ENCODE measurements at regions not wholly inside any gene's neighbourhood (a gene's known extent, or its start where the extent isn't known, plus 50 kb on each side); places are given as distances from the start of the nearest gene placed in this dataset.

DNA sequence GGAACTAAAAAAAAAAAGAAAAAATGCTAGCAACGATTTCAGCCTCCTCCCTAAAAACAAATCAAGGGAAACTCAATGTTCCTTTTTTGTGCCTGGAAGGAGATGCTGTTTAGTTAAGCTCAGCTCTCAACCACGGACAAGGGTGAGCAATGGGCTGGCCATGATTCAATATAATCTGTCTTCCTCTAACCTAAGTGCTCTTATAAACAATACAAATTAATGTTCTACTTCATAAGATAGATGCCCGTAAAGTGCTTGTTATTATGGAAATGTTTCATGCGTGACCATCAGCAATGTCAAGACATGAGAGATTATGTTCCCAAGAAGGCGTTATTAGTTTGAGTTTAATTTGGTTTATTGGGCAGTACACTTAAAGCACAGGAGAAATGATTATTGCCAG lies 320.3 kb downstream of the SFMBT2 start:
- H3K9ac ChIP-seq (ENCODE audit: low read length in 2 of 2): no peak overlapping the region
- H3K27ac ChIP-seq (ENCODE audit: low read length): peak overlapping the region; percentile 79
- no peaks in the 10 kb centered on the region for H3K27me3 ChIP-seq (ENCODE audit: control insufficient read depth in 1 of 2, insufficient read depth in 2 of 2, low read length in 2 of 2)
- peaks cover 11% of the 10 kb centered on the region for H3K4me1 ChIP-seq (ENCODE audit: control insufficient read depth, insufficient read depth, low read length)
- no peaks in the 10 kb centered on the region for H3K36me3 ChIP-seq (ENCODE audit: control insufficient read depth in 2 of 2, insufficient read depth in 2 of 2, low read length in 2 of 2)
- H3K9me3 ChIP-seq (ENCODE audit: control insufficient read depth in 2 of 2, low read length in 2 of 2): peaks cover 0 to 3% of the 10 kb centered on the region in 2 donors
- H3K4me3 ChIP-seq (ENCODE audit: low read length in 2 of 2): no peak overlapping the region

DNA sequence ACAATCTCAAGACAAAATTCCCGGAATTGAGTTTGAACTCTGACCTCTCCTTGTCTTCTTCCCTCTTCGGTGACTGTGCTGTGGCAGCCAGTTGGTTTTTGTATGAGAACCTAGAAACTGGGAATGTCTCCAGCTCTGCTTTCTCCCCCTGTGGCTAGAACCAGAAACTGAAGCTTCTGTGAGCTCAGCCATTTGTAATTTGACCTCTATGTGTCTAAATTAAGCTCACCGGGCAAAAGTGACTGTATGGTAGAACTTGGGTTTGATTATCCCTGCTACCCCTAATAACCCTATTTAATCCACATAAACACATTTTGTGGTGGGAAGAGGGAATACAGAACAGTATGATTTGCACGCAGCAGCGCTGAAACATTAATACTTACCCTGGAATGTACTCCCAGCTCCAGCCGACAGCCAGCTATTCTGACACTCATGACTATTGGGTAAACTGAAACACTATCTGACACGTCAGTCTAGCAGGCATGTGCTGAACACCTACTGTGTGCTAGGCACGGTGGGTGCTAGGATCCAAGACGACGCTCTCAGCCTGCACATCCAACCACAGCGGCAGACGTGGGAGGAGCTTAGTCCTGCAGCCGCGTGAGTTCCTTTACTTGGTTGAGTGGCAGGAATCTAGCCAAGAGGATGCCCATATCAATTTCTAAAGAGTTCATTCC lies 324.8 kb downstream of the SFMBT2 start:
- H3K27me3 ChIP-seq (ENCODE audit: control insufficient read depth in 1 of 2, insufficient read depth in 2 of 2, low read length in 2 of 2): no peaks in the 10 kb centered on the region
- H3K9ac ChIP-seq (ENCODE audit: low read length in 2 of 2): no peak overlapping the region
- H3K9me3 ChIP-seq (ENCODE audit: control insufficient read depth in 2 of 2, low read length in 2 of 2): peaks cover 0 to 3% of the 10 kb centered on the region in 2 donors
- no peak overlapping the region for H3K27ac ChIP-seq (ENCODE audit: low read length)
- H3K4me1 ChIP-seq (ENCODE audit: control insufficient read depth, insufficient read depth, low read length): peaks cover 11% of the 10 kb centered on the region
- H3K4me3 ChIP-seq (ENCODE audit: low read length in 2 of 2): peak overlapping the region; percentile 2 to 8
- H3K36me3 ChIP-seq (ENCODE audit: control insufficient read depth in 2 of 2, insufficient read depth in 2 of 2, low read length in 2 of 2): no peaks in the 10 kb centered on the region

DNA sequence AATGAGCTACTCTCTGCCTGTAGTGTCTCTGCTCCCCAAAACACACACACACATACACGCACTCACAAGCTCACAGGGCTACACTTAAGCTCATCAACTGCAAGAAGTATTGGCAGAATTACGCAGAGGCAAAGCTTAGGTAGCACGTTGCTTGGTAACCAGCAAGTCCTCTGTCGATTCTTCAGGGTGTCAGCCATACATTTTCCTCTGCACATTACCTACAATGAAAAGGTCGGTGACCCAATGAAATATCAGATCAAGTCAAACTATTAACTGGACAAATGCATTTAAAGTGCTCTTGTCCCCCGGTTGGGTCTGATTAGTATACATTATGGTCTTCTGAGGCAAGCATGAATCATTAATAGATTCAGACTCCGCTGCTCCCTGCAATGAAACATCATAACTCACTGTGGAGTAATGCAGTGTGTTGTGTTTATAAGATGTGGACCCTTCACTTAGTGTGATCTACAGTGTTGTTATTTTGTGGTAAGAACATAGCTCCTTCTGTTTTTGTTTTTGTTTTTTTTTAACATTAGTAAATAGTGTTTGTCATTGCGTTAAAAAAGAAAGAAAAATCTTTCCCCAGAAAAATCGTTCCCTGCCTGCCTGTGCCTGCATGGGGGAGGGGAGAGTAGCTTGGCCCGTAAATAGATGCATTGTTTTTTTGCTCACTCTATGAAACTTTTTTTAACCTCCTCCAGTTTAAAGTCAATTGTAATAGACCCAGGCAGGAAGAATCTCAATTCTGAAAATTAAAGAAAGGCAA lies 325.5 kb downstream of the SFMBT2 start:
- Histone ChIP-seq H3K9me3 (ENCODE audit: control insufficient read depth in 2 of 2, low read length in 2 of 2) (peaks cover 0 to 3% of the 10 kb centered on the region in 2 donors), H3K4me3 (ENCODE audit: low read length in 2 of 2) (peak overlapping the region in 1 of 2 donors; percentile 2), H3K9ac (ENCODE audit: low read length in 2 of 2) (no peak overlapping the region), H3K27me3 (ENCODE audit: control insufficient read depth in 1 of 2, insufficient read depth in 2 of 2, low read length in 2 of 2) (no peaks in the 10 kb centered on the region), H3K36me3 (ENCODE audit: control insufficient read depth in 2 of 2, insufficient read depth in 2 of 2, low read length in 2 of 2) (no peaks in the 10 kb centered on the region), H3K4me1 (ENCODE audit: control insufficient read depth, insufficient read depth, low read length) (peaks cover 11% of the 10 kb centered on the region), H3K27ac (ENCODE audit: low read length) (no peak overlapping the region)

DNA sequence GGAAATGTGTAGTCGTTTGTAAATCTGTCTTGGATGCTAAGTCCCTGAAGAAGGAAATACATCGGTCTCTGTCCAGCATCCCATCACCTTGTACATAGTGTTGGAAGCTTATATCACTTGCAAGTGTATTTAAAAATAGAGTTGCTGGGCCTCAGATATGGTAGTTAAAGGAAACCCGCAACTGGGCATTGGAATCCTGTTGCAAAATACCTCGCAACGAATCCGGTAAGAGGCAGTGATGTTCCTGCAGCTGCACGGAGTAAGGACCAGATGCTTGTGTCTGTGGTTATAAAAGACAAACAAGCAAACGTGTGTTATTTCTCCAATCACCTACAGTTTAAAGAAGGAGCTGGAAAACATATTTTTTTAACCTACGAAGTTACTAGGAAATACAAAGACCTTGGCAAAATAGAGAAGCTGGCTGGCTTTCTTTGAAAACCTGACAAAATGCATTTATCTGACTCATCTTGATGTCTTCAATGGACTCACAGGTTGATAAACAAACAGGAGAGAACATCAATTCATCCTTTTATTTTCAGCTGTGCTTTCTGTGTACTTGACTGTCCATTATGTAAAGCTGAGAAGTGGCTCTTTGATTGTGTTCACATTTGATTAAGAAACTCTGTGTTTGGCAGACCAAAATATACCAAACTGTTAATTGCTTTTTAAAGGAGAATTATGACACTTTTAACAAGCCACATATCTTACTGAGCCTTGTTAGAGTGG lies 326.4 kb downstream of the SFMBT2 start:
- Histone ChIP-seq H3K4me3 (ENCODE audit: low read length in 2 of 2) (no peak overlapping the region), H3K36me3 (ENCODE audit: control insufficient read depth in 2 of 2, insufficient read depth in 2 of 2, low read length in 2 of 2) (no peaks in the 10 kb centered on the region), H3K27ac (ENCODE audit: low read length) (no peak overlapping the region), H3K9me3 (ENCODE audit: control insufficient read depth in 2 of 2, low read length in 2 of 2) (peaks cover 0 to 3% of the 10 kb centered on the region in 2 donors), H3K27me3 (ENCODE audit: control insufficient read depth in 1 of 2, insufficient read depth in 2 of 2, low read length in 2 of 2) (no peaks in the 10 kb centered on the region), H3K9ac (ENCODE audit: low read length in 2 of 2) (no peak overlapping the region), H3K4me1 (ENCODE audit: control insufficient read depth, insufficient read depth, low read length) (peaks cover 7% of the 10 kb centered on the region)

DNA sequence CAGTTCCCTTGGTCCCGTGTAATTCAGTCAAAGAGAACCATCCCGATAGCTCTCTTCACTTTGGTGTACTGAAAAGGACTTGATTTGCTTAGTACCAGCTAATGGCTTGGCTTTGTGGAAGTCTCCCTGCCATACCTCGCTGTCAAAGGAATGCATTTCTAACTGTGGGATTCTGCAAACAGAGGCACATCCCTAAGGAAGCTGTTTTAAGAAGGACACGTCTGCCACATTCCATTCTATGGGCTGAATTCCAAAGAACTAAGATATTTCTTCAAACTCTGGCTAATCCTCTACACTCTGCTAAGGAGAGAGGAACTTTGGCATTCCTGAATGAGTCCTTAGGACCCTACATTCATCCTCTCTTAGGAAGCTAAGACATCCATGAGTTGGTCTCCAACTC lies 327.9 kb downstream of the SFMBT2 start:
- no peak overlapping the region for H3K27ac ChIP-seq (ENCODE audit: low read length)
- peaks cover 4% of the 10 kb centered on the region for H3K4me1 ChIP-seq (ENCODE audit: control insufficient read depth, insufficient read depth, low read length)
- no peak overlapping the region for H3K4me3 ChIP-seq (ENCODE audit: low read length in 2 of 2)
- H3K36me3 ChIP-seq (ENCODE audit: control insufficient read depth in 2 of 2, insufficient read depth in 2 of 2, low read length in 2 of 2): no peaks in the 10 kb centered on the region
- H3K9me3 ChIP-seq (ENCODE audit: control insufficient read depth in 2 of 2, low read length in 2 of 2): peaks cover 0 to 3% of the 10 kb centered on the region in 2 donors
- no peak overlapping the region for H3K9ac ChIP-seq (ENCODE audit: low read length in 2 of 2)
- H3K27me3 ChIP-seq (ENCODE audit: control insufficient read depth in 1 of 2, insufficient read depth in 2 of 2, low read length in 2 of 2): no peaks in the 10 kb centered on the region

DNA sequence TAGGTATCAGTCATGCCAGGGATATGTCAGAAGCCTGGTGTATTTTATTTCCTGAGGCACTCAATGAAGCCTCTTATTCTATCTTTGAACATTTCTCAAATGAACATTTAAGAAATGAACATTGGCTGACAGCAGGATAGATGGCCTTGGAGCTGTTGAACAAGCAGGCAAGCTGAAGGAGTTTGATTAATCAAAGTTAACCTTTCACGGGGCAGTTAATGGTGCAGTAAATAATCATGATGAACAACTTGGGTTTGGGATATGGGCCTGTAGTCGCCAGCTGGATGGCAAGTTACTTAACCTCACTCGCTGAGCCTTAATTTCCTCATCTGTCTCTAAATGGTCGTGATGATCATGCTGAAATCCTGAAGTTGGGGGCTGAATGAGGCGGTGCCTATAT lies 333.0 kb downstream of the SFMBT2 start:
- Histone ChIP-seq H3K27ac (ENCODE audit: low read length) (no peak overlapping the region), H3K4me3 (ENCODE audit: low read length in 2 of 2) (no peak overlapping the region), H3K9me3 (ENCODE audit: control insufficient read depth in 2 of 2, low read length in 2 of 2) (no peaks in the 10 kb centered on the region), H3K4me1 (ENCODE audit: control insufficient read depth, insufficient read depth, low read length) (no peaks in the 10 kb centered on the region), H3K9ac (ENCODE audit: low read length in 2 of 2) (no peak overlapping the region), H3K36me3 (ENCODE audit: control insufficient read depth in 2 of 2, insufficient read depth in 2 of 2, low read length in 2 of 2) (no peaks in the 10 kb centered on the region), H3K27me3 (ENCODE audit: control insufficient read depth in 1 of 2, insufficient read depth in 2 of 2, low read length in 2 of 2) (peaks cover 0 to 2% of the 10 kb centered on the region in 2 donors)

DNA sequence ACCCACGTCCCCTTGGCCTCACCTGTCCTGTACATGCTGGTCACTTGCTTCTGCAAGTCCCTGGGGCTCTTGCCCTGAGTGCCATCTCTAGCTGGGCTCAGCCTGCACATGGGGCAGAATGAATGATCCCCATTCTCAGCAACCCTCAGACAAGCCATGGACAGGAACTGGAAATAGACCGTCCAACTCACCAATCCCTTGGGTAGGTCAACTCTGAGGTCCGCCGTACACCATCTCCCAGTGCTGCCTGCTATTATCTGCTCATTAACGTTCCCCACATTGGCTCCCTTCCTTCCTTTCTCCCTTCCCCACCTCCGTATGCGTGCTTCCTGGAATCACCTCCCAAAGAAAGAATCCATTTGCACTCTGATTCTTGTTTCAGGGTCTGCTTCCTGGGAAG lies 335.0 kb downstream of the SFMBT2 start:
- Histone ChIP-seq H3K4me1 (ENCODE audit: control insufficient read depth, insufficient read depth, low read length) (no peaks in the 10 kb centered on the region), H3K36me3 (ENCODE audit: control insufficient read depth in 2 of 2, insufficient read depth in 2 of 2, low read length in 2 of 2) (no peaks in the 10 kb centered on the region), H3K4me3 (ENCODE audit: low read length in 2 of 2) (no peak overlapping the region), H3K27me3 (ENCODE audit: control insufficient read depth in 1 of 2, insufficient read depth in 2 of 2, low read length in 2 of 2) (peaks cover 0 to 2% of the 10 kb centered on the region in 2 donors), H3K27ac (ENCODE audit: low read length) (no peak overlapping the region), H3K9me3 (ENCODE audit: control insufficient read depth in 2 of 2, low read length in 2 of 2) (no peaks in the 10 kb centered on the region), H3K9ac (ENCODE audit: low read length in 2 of 2) (no peak overlapping the region)

DNA sequence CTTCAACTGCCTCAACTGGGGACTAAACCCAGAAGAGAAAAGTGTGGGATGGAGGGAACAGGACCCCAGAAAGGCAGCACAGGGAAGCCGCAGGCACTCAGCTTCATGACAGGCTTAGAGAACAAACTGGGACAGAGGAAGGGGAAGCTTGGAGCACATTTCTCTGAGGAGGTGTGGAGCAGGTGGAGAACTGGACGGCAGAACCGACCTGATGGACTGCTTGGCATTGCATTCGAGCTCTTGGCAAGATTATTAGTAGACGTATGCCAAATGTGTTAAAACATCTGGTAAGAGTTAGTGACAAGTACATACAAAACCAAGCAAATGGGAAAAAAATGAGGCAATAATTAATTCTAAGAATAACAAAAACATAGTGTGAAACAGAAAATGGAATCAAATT lies 335.7 kb downstream of the SFMBT2 start:
- no peaks in the 10 kb centered on the region for H3K9me3 ChIP-seq (ENCODE audit: control insufficient read depth in 2 of 2, low read length in 2 of 2)
- no peak overlapping the region for H3K9ac ChIP-seq (ENCODE audit: low read length in 2 of 2)
- H3K27ac ChIP-seq (ENCODE audit: low read length): no peak overlapping the region

DNA sequence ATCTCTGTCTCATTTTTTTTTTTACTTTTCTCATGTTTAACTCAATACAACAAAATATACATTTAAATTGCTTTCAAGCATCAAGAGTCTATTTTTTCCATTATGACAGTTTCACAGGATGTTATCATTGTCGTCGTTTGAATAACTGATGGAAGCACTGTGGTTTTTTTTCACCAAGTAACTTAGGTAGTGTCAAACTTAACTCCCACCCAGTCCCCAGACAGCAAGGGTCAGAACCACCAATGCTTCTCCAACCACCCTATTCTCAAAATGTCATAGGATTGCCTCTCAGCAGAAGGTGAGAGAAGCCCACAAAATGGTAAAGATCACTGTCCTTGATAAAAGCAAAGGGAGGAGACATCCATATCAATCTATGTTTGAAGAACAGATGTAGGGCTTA lies 339.4 kb downstream of the SFMBT2 start:
- Histone ChIP-seq H3K4me1 (ENCODE audit: control insufficient read depth, insufficient read depth, low read length) (no peaks in the 10 kb centered on the region), H3K9ac (ENCODE audit: low read length in 2 of 2) (no peak overlapping the region), H3K27me3 (ENCODE audit: control insufficient read depth in 1 of 2, insufficient read depth in 2 of 2, low read length in 2 of 2) (peaks cover 0 to 2% of the 10 kb centered on the region in 2 donors), H3K4me3 (ENCODE audit: low read length in 2 of 2) (no peak overlapping the region), H3K36me3 (ENCODE audit: control insufficient read depth in 2 of 2, insufficient read depth in 2 of 2, low read length in 2 of 2) (no peaks in the 10 kb centered on the region), H3K9me3 (ENCODE audit: control insufficient read depth in 2 of 2, low read length in 2 of 2) (no peaks in the 10 kb centered on the region), H3K27ac (ENCODE audit: low read length) (no peak overlapping the region)

More for the DNA sequence above, 335.7 kb downstream of the SFMBT2 start:
- Histone ChIP-seq H3K4me3 (ENCODE audit: low read length in 2 of 2) (no peak overlapping the region), H3K4me1 (ENCODE audit: control insufficient read depth, insufficient read depth, low read length) (no peaks in the 10 kb centered on the region), H3K27me3 (ENCODE audit: control insufficient read depth in 1 of 2, insufficient read depth in 2 of 2, low read length in 2 of 2) (peaks cover 0 to 2% of the 10 kb centered on the region in 2 donors), H3K36me3 (ENCODE audit: control insufficient read depth in 2 of 2, insufficient read depth in 2 of 2, low read length in 2 of 2) (no peaks in the 10 kb centered on the region)

DNA sequence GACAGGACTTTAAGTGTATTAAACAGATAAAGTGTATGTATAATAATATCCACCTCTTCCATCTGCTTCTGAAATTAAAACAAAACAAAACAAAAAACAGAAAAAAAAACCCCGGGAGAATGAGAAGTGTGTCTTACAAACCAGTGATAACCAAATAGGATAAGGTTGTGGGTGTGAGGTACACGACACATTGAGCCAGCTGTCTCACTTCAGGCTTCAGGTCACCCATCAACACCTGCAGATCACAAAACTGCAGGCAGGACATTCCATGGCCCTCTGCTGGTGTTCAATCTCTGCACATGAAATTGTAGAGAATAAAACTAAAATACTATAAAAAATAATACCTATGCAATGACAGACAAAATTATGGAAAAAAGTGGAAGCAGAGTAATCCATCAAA lies 339.9 kb downstream of the SFMBT2 start:
- H3K36me3 ChIP-seq (ENCODE audit: control insufficient read depth in 2 of 2, insufficient read depth in 2 of 2, low read length in 2 of 2): no peaks in the 10 kb centered on the region
- H3K4me3 ChIP-seq (ENCODE audit: low read length in 2 of 2): no peak overlapping the region
- no peaks in the 10 kb centered on the region for H3K9me3 ChIP-seq (ENCODE audit: control insufficient read depth in 2 of 2, low read length in 2 of 2)

More for the DNA sequence above, 339.9 kb downstream of the SFMBT2 start:
- peaks cover 0 to 2% of the 10 kb centered on the region in 2 donors for H3K27me3 ChIP-seq (ENCODE audit: control insufficient read depth in 1 of 2, insufficient read depth in 2 of 2, low read length in 2 of 2)
- no peak overlapping the region for H3K9ac ChIP-seq (ENCODE audit: low read length in 2 of 2)
- no peak overlapping the region for H3K27ac ChIP-seq (ENCODE audit: low read length)
- no peaks in the 10 kb centered on the region for H3K4me1 ChIP-seq (ENCODE audit: control insufficient read depth, insufficient read depth, low read length)
